ENCODE measurements at regions not wholly inside any gene's neighbourhood (a gene's known extent, or its start where the extent isn't known, plus 50 kb on each side); places are given as distances from the start of the nearest gene placed in this dataset.

DNA sequence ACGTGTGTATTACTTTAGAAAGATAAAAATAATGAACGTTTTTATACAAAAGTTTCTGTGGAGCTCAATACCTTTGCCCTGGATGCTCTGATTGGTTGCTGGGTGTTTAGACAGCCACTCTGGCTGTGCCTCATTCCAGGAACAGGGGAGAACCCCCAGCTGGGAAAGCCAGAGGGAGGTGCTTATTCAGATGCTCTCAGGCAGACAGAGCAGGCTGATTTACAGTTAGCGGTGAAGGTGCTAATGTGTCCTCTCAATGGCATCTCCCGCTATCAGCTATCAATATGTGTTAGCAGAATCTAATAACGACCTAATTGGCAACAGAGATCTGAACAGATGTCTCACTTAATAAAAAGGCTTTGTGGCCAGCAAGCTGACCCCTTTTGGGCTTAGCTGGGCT is 402.3 kb downstream of the NUAK1 start:
- TF ChIP-seq, protein P1, sequence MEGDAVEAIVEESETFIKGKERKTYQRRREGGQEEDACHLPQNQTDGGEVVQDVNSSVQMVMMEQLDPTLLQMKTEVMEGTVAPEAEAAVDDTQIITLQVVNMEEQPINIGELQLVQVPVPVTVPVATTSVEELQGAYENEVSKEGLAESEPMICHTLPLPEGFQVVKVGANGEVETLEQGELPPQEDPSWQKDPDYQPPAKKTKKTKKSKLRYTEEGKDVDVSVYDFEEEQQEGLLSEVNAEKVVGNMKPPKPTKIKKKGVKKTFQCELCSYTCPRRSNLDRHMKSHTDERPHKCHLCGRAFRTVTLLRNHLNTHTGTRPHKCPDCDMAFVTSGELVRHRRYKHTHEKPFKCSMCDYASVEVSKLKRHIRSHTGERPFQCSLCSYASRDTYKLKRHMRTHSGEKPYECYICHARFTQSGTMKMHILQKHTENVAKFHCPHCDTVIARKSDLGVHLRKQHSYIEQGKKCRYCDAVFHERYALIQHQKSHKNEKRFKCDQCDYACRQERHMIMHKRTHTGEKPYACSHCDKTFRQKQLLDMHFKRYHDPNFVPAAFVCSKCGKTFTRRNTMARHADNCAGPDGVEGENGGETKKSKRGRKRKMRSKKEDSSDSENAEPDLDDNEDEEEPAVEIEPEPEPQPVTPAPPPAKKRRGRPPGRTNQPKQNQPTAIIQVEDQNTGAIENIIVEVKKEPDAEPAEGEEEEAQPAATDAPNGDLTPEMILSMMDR (IDR thresholded peaks at IDR 0.05), result no peak
- intact Hi-C loops (cut with DNase I), result no loop called here

DNA sequence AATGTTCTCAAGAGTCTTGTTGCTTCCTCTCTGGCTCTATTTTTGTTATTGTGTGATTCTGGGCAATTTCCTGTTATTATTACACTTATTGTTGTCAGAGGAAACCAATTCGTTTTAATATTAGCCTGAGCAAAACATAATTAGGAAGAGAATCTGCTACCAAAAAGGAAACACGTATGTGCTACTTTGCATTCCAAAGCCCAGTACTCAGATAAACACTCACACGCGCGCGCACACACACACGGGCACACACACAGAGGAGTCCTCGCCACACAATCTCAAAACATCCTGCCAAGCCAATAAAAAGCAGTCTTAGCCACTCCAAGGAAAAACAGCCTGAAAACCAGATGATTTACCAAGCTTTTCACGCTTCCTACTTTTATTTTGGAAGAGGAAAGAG is 400.7 kb downstream of the NUAK1 start:
- DNase-seq (no peak), ATAC-seq (peak; percentile 52)
- H3K4me1 ChIP-seq, result peaks cover 18% of the 10 kb centered on the region
- TF ChIP-seq, protein P1 (IDR thresholded peaks at IDR 0.05), result no peak
- H3K9me3 ChIP-seq, result no peaks in the 10 kb centered on the region
- H3K27ac ChIP-seq, result peak overlapping the region; percentile 53
- no peak overlapping the region for H3K4me3 ChIP-seq
- intact Hi-C loops (cut with DNase I), result no loop called here
- H3K36me3 ChIP-seq, result no peaks in the 10 kb centered on the region
- no peaks in the 10 kb centered on the region for H3K27me3 ChIP-seq

More for the DNA sequence above, 402.3 kb downstream of the NUAK1 start:
- ATAC-seq, result no peak
- H3K4me1 ChIP-seq, result peaks cover 17% of the 10 kb centered on the region
- H3K36me3 ChIP-seq, result no peaks in the 10 kb centered on the region
- no peak for DNase-seq
- H3K9me3 ChIP-seq, result no peaks in the 10 kb centered on the region
- no peak overlapping the region for H3K27ac ChIP-seq
- no peaks in the 10 kb centered on the region for H3K27me3 ChIP-seq
- H3K4me3 ChIP-seq, result no peak overlapping the region

DNA sequence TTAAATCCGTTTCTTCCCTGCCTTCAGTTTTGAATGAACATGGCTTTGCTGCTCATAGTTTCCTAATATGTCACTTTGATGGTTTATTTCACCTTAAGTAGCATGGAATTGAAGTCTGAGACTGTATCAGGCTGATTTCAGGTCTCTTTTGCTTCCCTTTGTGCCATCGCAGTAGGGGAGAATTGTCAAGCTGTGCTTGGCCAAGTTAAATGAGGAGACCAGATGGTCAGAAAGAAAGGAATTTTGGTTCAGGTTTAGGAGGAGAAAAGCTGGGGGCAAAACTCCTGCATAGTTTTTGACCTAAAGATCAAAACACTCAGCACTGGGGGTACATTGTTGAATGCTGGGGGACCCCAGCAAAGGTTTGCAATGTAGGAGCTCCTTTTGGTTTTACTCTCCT is 398.4 kb downstream of the NUAK1 start:
- no peak for ATAC-seq

DNA sequence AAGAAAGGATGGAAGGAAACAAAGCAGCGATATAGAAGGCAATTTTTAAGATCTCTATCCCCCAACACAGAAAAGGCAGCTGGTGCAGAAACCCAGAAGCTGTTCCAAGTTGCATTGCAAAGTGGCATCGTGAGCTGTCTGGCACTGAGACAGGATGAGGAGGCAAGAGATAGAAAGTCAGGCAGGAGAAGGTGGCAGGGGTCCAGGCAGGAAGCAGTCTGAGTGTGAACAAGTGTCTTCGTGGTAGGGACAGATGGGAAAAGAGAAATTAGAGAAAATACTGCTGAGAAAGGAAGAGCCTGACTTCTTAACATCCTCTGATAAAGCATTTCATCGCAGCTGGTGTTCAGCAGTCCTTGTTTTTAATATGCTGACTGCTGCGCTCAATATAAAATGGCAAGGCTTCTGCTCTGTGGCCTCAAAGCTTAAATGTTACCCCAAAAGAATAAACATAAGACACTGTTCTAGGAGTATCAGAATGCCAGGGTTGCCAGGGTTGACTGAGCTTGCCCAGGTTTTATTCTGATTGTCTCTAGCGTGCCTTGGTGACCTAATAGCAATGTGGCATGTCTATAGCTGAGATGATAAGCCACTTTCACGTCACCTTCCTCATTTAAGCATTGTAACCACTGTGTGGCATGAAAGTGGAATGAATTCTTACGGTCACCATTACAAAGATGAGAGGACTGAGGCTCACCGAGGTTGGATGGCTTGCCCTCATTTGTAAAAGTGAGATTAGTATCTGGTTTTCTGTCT is 397.6 kb downstream of the NUAK1 start:
- ATAC-seq (peak; percentile 49), DNase-seq (no peak)
- TF ChIP-seq, protein P1 (IDR thresholded peaks at IDR 0.05), result no peak
- Histone ChIP-seq H3K36me3 (no peaks in the 10 kb centered on the region), H3K27ac (peak overlapping the region; percentile 24), H3K9me3 (no peaks in the 10 kb centered on the region), H3K4me3 (no peak overlapping the region), H3K27me3 (no peaks in the 10 kb centered on the region), H3K4me1 (peaks cover 18% of the 10 kb centered on the region)
- intact Hi-C loops (cut with DNase I), result no loop called here

More for the DNA sequence above, 398.4 kb downstream of the NUAK1 start:
- H3K9me3 ChIP-seq, result no peaks in the 10 kb centered on the region
- H3K27me3 ChIP-seq, result no peaks in the 10 kb centered on the region
- TF ChIP-seq, protein P1 (IDR thresholded peaks at IDR 0.05), result no peak
- no peak overlapping the region for H3K4me3 ChIP-seq
- no peaks in the 10 kb centered on the region for H3K36me3 ChIP-seq
- no peak overlapping the region for H3K27ac ChIP-seq
- intact Hi-C loops (cut with DNase I), result no loop called here
- no peak for DNase-seq
- peaks cover 18% of the 10 kb centered on the region for H3K4me1 ChIP-seq

DNA sequence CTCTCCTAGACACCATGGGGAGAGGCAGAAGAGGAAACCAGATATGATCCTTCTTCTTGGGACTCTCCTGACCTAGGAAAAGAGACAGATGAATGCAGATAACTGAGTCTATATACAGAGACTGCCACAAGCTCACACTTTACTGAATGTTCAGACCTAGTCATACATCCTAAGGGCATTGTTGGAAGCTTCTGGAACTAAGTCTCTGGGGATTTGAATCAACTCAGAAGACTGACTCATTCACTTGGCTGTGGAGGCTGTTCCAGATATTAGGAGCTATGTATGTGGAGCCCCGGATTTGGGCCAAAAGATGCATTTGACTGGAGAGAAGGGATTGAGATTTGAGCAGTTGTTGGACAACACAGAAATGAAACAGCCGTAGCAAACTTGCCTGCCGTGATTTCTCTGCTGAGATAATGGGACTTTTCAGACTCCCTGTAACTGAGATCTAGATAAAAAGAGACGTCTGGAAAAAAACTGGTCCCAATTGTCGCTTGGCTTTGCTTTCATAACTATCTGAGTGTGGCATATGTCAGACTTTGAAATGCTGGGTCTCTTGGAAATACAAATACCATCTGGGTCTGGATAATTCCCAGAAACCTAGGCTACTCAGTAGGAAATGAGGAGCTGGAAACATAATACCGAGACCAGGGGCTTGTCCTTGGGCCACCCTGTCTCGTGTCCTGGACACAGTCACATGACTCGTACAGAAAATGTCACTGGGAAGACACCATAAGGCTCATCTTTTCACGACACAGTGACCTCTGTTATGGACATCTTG is 396.8 kb downstream of the NUAK1 start:
- ATAC-seq (no peak), DNase-seq (no peak)
- H3K4me1 ChIP-seq, result peaks cover 18% of the 10 kb centered on the region
- intact Hi-C loops (cut with DNase I), result no loop called here
- peak overlapping the region; percentile 24 for H3K27ac ChIP-seq
- TF ChIP-seq, protein P1 (IDR thresholded peaks at IDR 0.05), result no peak
- no peaks in the 10 kb centered on the region for H3K36me3 ChIP-seq
- H3K27me3 ChIP-seq, result no peaks in the 10 kb centered on the region
- H3K9me3 ChIP-seq, result no peaks in the 10 kb centered on the region
- no peak overlapping the region for H3K4me3 ChIP-seq
